Effector memory CD8-positive, alpha-beta T cell (primary cell): ENCODE measurements at regions not wholly inside any gene's neighbourhood (a gene's known extent, or its start where the extent isn't known, plus 50 kb on each side); places are given as distances from the start of the nearest gene placed in this dataset.
"Not testable (repeated sequence)": the region's sequence is repeated elsewhere in the genome, so short reads cannot be mapped to it uniquely, and the experiment has no call there.

Experiments used
- ATAC-seq: fragments of 150-1000 bp; cut with Tn5 transposase; replicated peaks from 2 replicates; pipeline ENCODE4 v1.10.0; 2021; ENCODE audit warnings: mild to moderate bottlenecking, moderate library complexity
- DNase-seq, 3 experiments: peaks; one replicate each; pipeline ENCODE4 v3.0.0; 2021
- H3K27ac Mint-ChIP-seq, 2 donors: one replicate each; pipeline ENCODE4 v1.8.0; 2022; ENCODE audit warnings: mild to moderate bottlenecking in 2 of 2, mixed read lengths in 2 of 2, moderate library complexity in 2 of 2
- H3K27me3 Mint-ChIP-seq, 2 donors: one replicate each; pipeline ENCODE4 v1.8.0; 2022; ENCODE audit warnings: mixed read lengths in 2 of 2
- H3K36me3 Mint-ChIP-seq: one replicate; pipeline ENCODE4 v1.8.0; 2022; ENCODE audit warnings: mild to moderate bottlenecking, moderate library complexity, mixed read lengths; ENCODE audit not compliant: insufficient read depth
- H3K4me1 Mint-ChIP-seq, 2 donors: one replicate each; pipeline ENCODE4 v1.8.0; 2022; ENCODE audit warnings: low read depth in 2 of 2, mixed read lengths in 2 of 2
- H3K4me3 Mint-ChIP-seq, 2 donors: one replicate each; pipeline ENCODE4 v1.8.0; 2022; ENCODE audit warnings: mild to moderate bottlenecking in 2 of 2, mixed read lengths in 2 of 2, moderate library complexity in 2 of 2
- H3K9me3 Mint-ChIP-seq, 2 donors: one replicate each; pipeline ENCODE4 v1.8.0; 2022; ENCODE audit warnings: mixed read lengths in 2 of 2

GRCh38 chr5:1726469-1726865, 73.2 kb downstream of the MRPL36 start:
- H3K27ac Mint-ChIP-seq, result no peak overlapping the region
- no peak for DNase-seq
- no peak for ATAC-seq
- H3K36me3 Mint-ChIP-seq, result no peaks in the 10 kb centered on the region
- H3K4me3 Mint-ChIP-seq, result no peak overlapping the region
- peaks cover 0 to 4% of the 10 kb centered on the region in 2 donors for H3K4me1 Mint-ChIP-seq
- H3K27me3 Mint-ChIP-seq, result peaks cover 31 to 80% of the 10 kb centered on the region in 2 donors
- H3K9me3 Mint-ChIP-seq, result no peaks in the 10 kb centered on the region

GRCh38 chr5:1725641-1726468, 73.8 kb downstream of the MRPL36 start:
- Mint-ChIP-seq H3K36me3 (no peaks in the 10 kb centered on the region), H3K27ac (no peak overlapping the region), H3K27me3 (peaks cover 31 to 80% of the 10 kb centered on the region in 2 donors), H3K9me3 (no peaks in the 10 kb centered on the region), H3K4me1 (peaks cover 0 to 4% of the 10 kb centered on the region in 2 donors), H3K4me3 (peak overlapping the region; percentile 29 to 59)
- DNase-seq (no peak), ATAC-seq (no peak)

GRCh38 chr5:1724822-1725602, 74.6 kb downstream of the MRPL36 start:
- H3K27me3 Mint-ChIP-seq, result peaks cover 36 to 80% of the 10 kb centered on the region in 2 donors
- no peaks in the 10 kb centered on the region for H3K9me3 Mint-ChIP-seq
- H3K36me3 Mint-ChIP-seq, result no peaks in the 10 kb centered on the region
- H3K4me1 Mint-ChIP-seq, result peaks cover 0 to 4% of the 10 kb centered on the region in 2 donors
- DNase-seq (no peak), ATAC-seq (peak; percentile 37)
- H3K4me3 Mint-ChIP-seq, result peak overlapping the region; percentile 29 to 59
- no peak overlapping the region for H3K27ac Mint-ChIP-seq

GRCh38 chr5:1723957-1724821, 75.4 kb downstream of the MRPL36 start:
- DNase-seq (no peak), ATAC-seq (no peak)
- Mint-ChIP-seq H3K4me3 (no peak overlapping the region), H3K9me3 (peaks cover 0 to 5% of the 10 kb centered on the region in 2 donors), H3K4me1 (peaks cover 0 to 4% of the 10 kb centered on the region in 2 donors), H3K27ac (no peak overlapping the region), H3K36me3 (no peaks in the 10 kb centered on the region), H3K27me3 (peaks cover 36 to 77% of the 10 kb centered on the region in 2 donors)

- Mint-ChIP-seq H3K4me1 (peaks cover 0 to 4% of the 10 kb centered on the region in 2 donors), H3K27ac (no peak overlapping the region), H3K4me3 (no peak overlapping the region), H3K27me3 (peaks cover 36 to 75% of the 10 kb centered on the region in 2 donors), H3K36me3 (no peaks in the 10 kb centered on the region), H3K9me3 (peaks cover 2 to 8% of the 10 kb centered on the region in 2 donors)
- no peak for ATAC-seq
- DNase-seq, result no peak
Measured at GRCh38 chr5:1723476-1723875, 76.2 kb downstream of the MRPL36 start.

GRCh38 chr5:1722877-1723276, 76.8 kb downstream of the MRPL36 start:
- Mint-ChIP-seq H3K4me1 (peaks cover 0 to 4% of the 10 kb centered on the region in 2 donors), H3K4me3 (no peak overlapping the region), H3K27ac (no peak overlapping the region), H3K9me3 (peaks cover 6 to 8% of the 10 kb centered on the region in 2 donors), H3K36me3 (no peaks in the 10 kb centered on the region), H3K27me3 (peaks cover 36 to 69% of the 10 kb centered on the region in 2 donors)
- ATAC-seq, result no peak
- no peak for DNase-seq

GRCh38 chr5:1720396-1721110, 79.1 kb downstream of the MRPL36 start:
- H3K36me3 Mint-ChIP-seq, result no peaks in the 10 kb centered on the region
- H3K4me3 Mint-ChIP-seq, result no peak overlapping the region
- DNase-seq (no peak), ATAC-seq (no peak)
- H3K27ac Mint-ChIP-seq, result no peak overlapping the region
- peaks cover 6 to 8% of the 10 kb centered on the region in 2 donors for H3K9me3 Mint-ChIP-seq
- H3K4me1 Mint-ChIP-seq, result peaks cover 0 to 1% of the 10 kb centered on the region in 2 donors
- H3K27me3 Mint-ChIP-seq, result peaks cover 26 to 49% of the 10 kb centered on the region in 2 donors

GRCh38 chr5:1719860-1720259, 79.8 kb downstream of the MRPL36 start:
- peaks cover 6 to 8% of the 10 kb centered on the region in 2 donors for H3K9me3 Mint-ChIP-seq
- DNase-seq (no peak), ATAC-seq (no peak)
- H3K36me3 Mint-ChIP-seq, result no peaks in the 10 kb centered on the region
- peaks cover 25 to 42% of the 10 kb centered on the region in 2 donors for H3K27me3 Mint-ChIP-seq
- no peak overlapping the region for H3K4me3 Mint-ChIP-seq
- no peaks in the 10 kb centered on the region for H3K4me1 Mint-ChIP-seq
- H3K27ac Mint-ChIP-seq, result no peak overlapping the region

GRCh38 chr5:1718669-1719068, 81.0 kb downstream of the MRPL36 start:
- Mint-ChIP-seq H3K4me3 (no peak overlapping the region), H3K36me3 (no peaks in the 10 kb centered on the region), H3K9me3 (peaks cover 6 to 8% of the 10 kb centered on the region in 2 donors), H3K27ac (no peak overlapping the region), H3K4me1 (no peaks in the 10 kb centered on the region), H3K27me3 (peaks cover 21 to 30% of the 10 kb centered on the region in 2 donors)
- no peak for DNase-seq
- ATAC-seq, result no peak

GRCh38 chr5:1710091-1710490, 89.5 kb downstream of the MRPL36 start:
- not testable (repeated sequence) for H3K4me3 Mint-ChIP-seq, H3K9me3 Mint-ChIP-seq, H3K36me3 Mint-ChIP-seq, H3K27ac Mint-ChIP-seq, ATAC-seq, DNase-seq
- H3K27me3 Mint-ChIP-seq, result peaks cover 38 to 49% of the 10 kb centered on the region in 2 donors
- H3K4me1 Mint-ChIP-seq, result peaks cover 0 to 10% of the 10 kb centered on the region in 2 donors

GRCh38 chr5:1709171-1709803, 90.3 kb downstream of the MRPL36 start:
- Mint-ChIP-seq H3K27ac (no peak overlapping the region), H3K9me3 (no peaks in the 10 kb centered on the region), H3K4me1 (peaks cover 0 to 10% of the 10 kb centered on the region in 2 donors), H3K27me3 (peaks cover 45 to 57% of the 10 kb centered on the region in 2 donors), H3K36me3 (no peaks in the 10 kb centered on the region), H3K4me3 (no peak overlapping the region)
- no peak for ATAC-seq
- DNase-seq, result no peak

- Mint-ChIP-seq H3K4me1 (peaks cover 0 to 10% of the 10 kb centered on the region in 2 donors), H3K36me3 (no peaks in the 10 kb centered on the region), H3K4me3 (no peak overlapping the region), H3K27me3 (peaks cover 50 to 62% of the 10 kb centered on the region in 2 donors), H3K27ac (no peak overlapping the region), H3K9me3 (no peaks in the 10 kb centered on the region)
- ATAC-seq (no peak), DNase-seq (no peak)
Measured at GRCh38 chr5:1708592-1709141, 91.0 kb downstream of the MRPL36 start.
